Fibroblast of lung (primary cell): ENCODE measurements at regions not wholly inside any gene's neighbourhood (a gene's known extent, or its start where the extent isn't known, plus 50 kb on each side); places are given as distances from the start of the nearest gene placed in this dataset.

Experiments used
- CTCF ChIP-seq, 2 donors: IDR thresholded peaks in 1 of 2; conservative IDR thresholded peaks in 1 of 2; 1 replicate in 1 of 2; 2 replicates in 1 of 2; pipeline ENCODE4 v1.5.1; 2011 to 2012; ENCODE audit warnings: low read length in 2 of 2, control low read depth in 1 of 2, inconsistent platforms in 1 of 2, low read depth in 1 of 2, mild to moderate bottlenecking in 1 of 2
- EZH2 ChIP-seq: IDR thresholded peaks from 2 replicates; pipeline ENCODE4 v1.5.1; 2012; ENCODE audit warnings: low read length, control low read depth, mild to moderate bottlenecking; ENCODE audit errors: missing control alignments

- no peak for TF ChIP-seq CTCF (conservative IDR thresholded peaks at IDR 0.05 in 1 of 2, IDR thresholded peaks at IDR 0.05 in 1 of 2; ENCODE audit: low read depth in 1 of 2, low read length in 2 of 2)
- TF ChIP-seq EZH2, result no peak
Observed at GRCh38 chr4:20194123-20195013, 57.3 kb upstream of the SLIT2 start.
